Right lobe of liver (tissue), 6 donors: ENCODE measurements at regions not wholly inside any gene's neighbourhood (a gene's known extent, or its start where the extent isn't known, plus 50 kb on each side); places are given as distances from the start of the nearest gene placed in this dataset.
A peak's percentile ranks its signal among the peaks of the same experiment; 100 is the strongest.

Experiments used
- ATAC-seq, 4 donors: fragments of 200-7000 bp; cut with Tn5 transposase; one replicate each; pipeline ENCODE4 v1.9.1; 2020; ENCODE audit warnings: mild to moderate bottlenecking in 4 of 4, moderate library complexity in 4 of 4
- DNase-seq, 3 donors: peaks; one replicate each; pipeline ENCODE4 v3.0.0-alpha.2; 2020
- H3K27ac ChIP-seq, 3 donors: fragments of 200-600 bp; one replicate each; pipeline ENCODE4 v1.8.0; 2022
- H3K27me3 ChIP-seq, 2 donors: fragments of 200-600 bp; one replicate each; pipeline ENCODE4 v1.8.0; 2022
- H3K36me3 ChIP-seq, 4 donors: fragments of 200-600 bp; sonication (generic) in 1 of 4; one replicate each; pipeline versions ENCODE4 v1.5.1 to v1.8.0; 2017 to 2022; ENCODE audit warnings: control low read depth in 1 of 4
- H3K4me1 ChIP-seq, 4 donors: fragments of 200-600 bp; sonication (generic) in 1 of 4; one replicate each; pipeline versions ENCODE4 v1.5.1 to v1.8.0; 2017 to 2022; ENCODE audit warnings: control low read depth in 1 of 4
- H3K4me3 ChIP-seq, 3 donors: fragments of 200-600 bp; one replicate each; pipeline ENCODE4 v1.8.0; 2022
- H3K9me3 ChIP-seq, 4 donors: fragments of 200-600 bp; sonication (generic) in 1 of 4; one replicate each; pipeline versions ENCODE4 v1.5.1 to v1.8.0; 2017 to 2022; ENCODE audit warnings: control low read depth in 1 of 4
- CTCF ChIP-seq, 4 donors: fragments of 200-600 bp in 3 of 4; fragments of 450-650 bp in 1 of 4; IDR thresholded peaks; one replicate each; pipeline versions ENCODE4 v1.5.1 to v1.8.0; 2016 to 2022; ENCODE audit warnings: antibody characterized with exemption in 4 of 4, mild to moderate bottlenecking in 2 of 4
- POLR2A ChIP-seq: fragments of 450-650 bp; IDR thresholded peaks from one replicate; pipeline ENCODE4 v1.6.1; 2017; ENCODE audit warnings: antibody characterized with exemption, mild to moderate bottlenecking
- WGBS: methylation state at CpG from one replicate; pipeline ENCODE4 v1.1.6; 2018; ENCODE audit warnings: low coverage, low lambda C conversion rate; ENCODE audit not compliant: insufficient coverage; ENCODE audit errors: missing lambda C conversion rate; 5-methylcytosine and 5-hydroxymethylcytosine counted together
- intact Hi-C, 2 donors: fragments of 100-400 bp; cut with DNase I; formaldehyde crosslinking; loops; one replicate each; pipeline versions ENCODE4 v1.11.2 to v1.14.1; 2022
- donor health status: DM: no; HTN: yes; CAD: no.
- donor health status: DM: no; HTN: no; CAD: no.
- donor health status: DM: no; HTN: no; CAD: no.
- donor health status: DM: no; HTN: yes; CAD: no.
- donor health status: DM: no; HTN: yes; CAD: no.

DNA sequence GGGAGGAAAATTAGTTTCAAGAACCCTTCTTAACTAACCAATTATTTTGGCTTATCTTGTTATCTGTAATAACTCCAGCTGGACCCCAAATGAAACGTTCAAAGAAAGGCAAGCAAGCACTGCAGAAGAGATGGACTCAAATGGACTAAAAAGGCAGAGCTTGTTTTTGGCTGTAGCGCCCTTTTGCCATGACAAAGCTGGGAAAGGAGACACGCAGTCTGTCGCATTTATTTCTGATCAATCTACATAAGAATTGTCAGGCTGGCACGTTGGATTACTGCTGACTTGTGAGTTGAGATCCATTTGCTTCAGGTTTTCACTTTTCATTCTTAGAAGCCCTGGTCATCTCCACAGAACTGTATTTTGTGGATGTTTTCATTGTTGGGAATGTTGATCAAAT, 402.9 kb downstream of the TMEM182 start:
- TF ChIP-seq CTCF (IDR thresholded peaks at IDR 0.05) (no peak), POLR2A (no peak)
- H3K4me3 ChIP-seq: no peak overlapping the region
- H3K36me3 ChIP-seq: no peaks in the 10 kb centered on the region
- H3K9me3 ChIP-seq: no peaks in the 10 kb centered on the region
- no peaks in the 10 kb centered on the region for H3K4me1 ChIP-seq
- no peak for DNase-seq
- H3K27me3 ChIP-seq: no peaks in the 10 kb centered on the region
- intact Hi-C loops: no loop called here
- ATAC-seq: no peak
- H3K27ac ChIP-seq: no peak overlapping the region
- WGBS: 45% methylated on average over 5 of the region's 5 CpGs

- no peak for TF ChIP-seq POLR2A
- no peak for TF ChIP-seq CTCF (IDR thresholded peaks at IDR 0.05)
- no peak overlapping the region for H3K27ac ChIP-seq
- intact Hi-C loops: no loop called here
- ATAC-seq: no peak
- no peaks in the 10 kb centered on the region for H3K27me3 ChIP-seq
- no peak for DNase-seq
- 61% methylated on average over 6 of the region's 6 CpGs for WGBS
- H3K9me3 ChIP-seq: no peaks in the 10 kb centered on the region
- H3K4me1 ChIP-seq: no peaks in the 10 kb centered on the region
- no peak overlapping the region for H3K4me3 ChIP-seq
- H3K36me3 ChIP-seq: no peaks in the 10 kb centered on the region
Observed at GRCh38 chr2:103165836-103166235, 404.0 kb downstream of the TMEM182 start.

DNA sequence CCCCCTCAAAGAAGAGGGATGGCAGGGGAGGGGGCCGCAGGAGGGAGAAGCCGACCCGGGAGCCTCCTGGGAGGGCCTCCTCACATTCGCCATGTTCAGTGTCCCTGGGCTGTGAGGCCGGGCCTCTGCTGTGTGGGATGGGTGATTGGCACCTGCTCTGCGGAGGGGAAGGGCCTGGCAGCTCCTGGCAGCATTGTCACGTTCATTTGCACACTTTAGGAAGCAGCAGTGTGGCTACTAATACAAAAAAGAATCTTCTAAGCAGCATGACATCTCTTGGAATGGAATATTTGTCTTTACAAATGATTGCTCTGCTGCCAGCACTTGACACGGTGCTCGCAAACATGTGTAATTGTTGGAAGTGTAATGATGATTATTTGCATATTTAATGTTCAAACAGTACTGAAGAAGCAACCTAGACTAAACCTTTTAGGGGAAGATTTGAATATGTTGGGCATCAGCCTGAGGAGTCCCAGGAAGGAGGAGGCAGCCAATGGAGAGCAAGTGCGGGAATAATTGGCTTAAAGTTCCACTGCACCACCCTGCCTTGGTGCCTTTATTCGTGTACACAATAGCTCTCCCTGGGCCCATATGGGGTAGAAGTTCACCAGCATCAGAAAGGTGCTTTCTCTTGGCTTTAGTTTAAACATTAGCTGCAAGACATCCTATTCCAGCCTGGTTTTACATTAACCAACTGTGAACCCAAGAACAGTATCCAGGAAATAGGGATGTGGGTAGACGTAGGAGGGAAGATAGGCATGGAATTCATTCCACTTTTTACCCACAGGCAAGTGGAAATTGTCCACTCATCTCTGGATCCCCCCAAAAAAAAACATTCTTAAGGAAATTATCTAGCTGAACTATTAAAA, 404.9 kb downstream of the TMEM182 start:
- H3K36me3 ChIP-seq: no peaks in the 10 kb centered on the region
- ATAC-seq (peak in 3 of 4 donors; percentile 30 to 82 (median 58)), DNase-seq (no peak)
- H3K27ac ChIP-seq: no peak overlapping the region
- H3K4me3 ChIP-seq: no peak overlapping the region
- WGBS: 26% methylated on average over 6 of the region's 12 CpGs
- H3K9me3 ChIP-seq: no peaks in the 10 kb centered on the region
- H3K4me1 ChIP-seq: no peaks in the 10 kb centered on the region
- TF ChIP-seq POLR2A: no peak
- TF ChIP-seq CTCF (IDR thresholded peaks at IDR 0.05): no peak
- intact Hi-C loops: no loop called here
- no peaks in the 10 kb centered on the region for H3K27me3 ChIP-seq

DNA sequence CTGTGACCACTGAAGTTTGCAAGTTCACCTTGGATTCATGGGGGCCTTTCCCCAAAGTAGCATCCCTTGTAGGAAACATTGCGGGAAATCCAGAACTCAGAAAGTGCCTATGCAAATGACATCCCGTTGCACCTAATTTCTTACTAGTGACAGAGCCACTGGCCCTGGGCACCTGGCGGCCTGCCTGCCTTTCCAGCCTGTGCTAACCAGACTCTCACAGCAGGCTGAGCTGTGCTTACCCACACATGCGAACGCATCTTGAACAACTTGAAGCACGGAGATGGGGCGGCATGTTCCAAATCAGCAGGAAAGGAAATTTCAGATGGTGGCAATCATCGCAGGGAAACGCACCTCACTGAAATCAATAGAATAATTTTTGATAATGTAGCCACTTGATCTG, 405.8 kb downstream of the TMEM182 start:
- no peak overlapping the region for H3K4me3 ChIP-seq
- H3K27ac ChIP-seq: no peak overlapping the region
- WGBS: 88% methylated on average over 7 of the region's 9 CpGs
- no peak for TF ChIP-seq CTCF (IDR thresholded peaks at IDR 0.05)
- no peak for TF ChIP-seq POLR2A
- no peaks in the 10 kb centered on the region for H3K4me1 ChIP-seq
- ATAC-seq: no peak
- no peaks in the 10 kb centered on the region for H3K27me3 ChIP-seq
- no peaks in the 10 kb centered on the region for H3K9me3 ChIP-seq
- DNase-seq: no peak
- H3K36me3 ChIP-seq: no peaks in the 10 kb centered on the region
- intact Hi-C loops: no loop called here
